ENCODE measurements at regions not wholly inside any gene's neighbourhood (a gene's known extent, or its start where the extent isn't known, plus 50 kb on each side); places are given as distances from the start of the nearest gene placed in this dataset.

GRCh38 chr5:159438092-159438491 lies 107.8 kb upstream of the IL12B start:
- no peak for TF ChIP-seq GATA2 (IDR thresholded peaks at IDR 0.05; ENCODE audit: low read depth, low read length)
- TF ChIP-seq GATA3 (IDR thresholded peaks at IDR 0.05; ENCODE audit: low read depth, low read length): no peak

GRCh38 chr5:159439002-159439401 lies 108.7 kb upstream of the IL12B start:
- TF ChIP-seq GATA3 (IDR thresholded peaks at IDR 0.05; ENCODE audit: low read depth, low read length): no peak
- no peak for TF ChIP-seq GATA2 (IDR thresholded peaks at IDR 0.05; ENCODE audit: low read depth, low read length)

- TF ChIP-seq GATA2 (IDR thresholded peaks at IDR 0.05; ENCODE audit: low read depth, low read length) (no peak), GATA3 (IDR thresholded peaks at IDR 0.05; ENCODE audit: low read depth, low read length) (no peak)
These were observed 109.9 kb upstream of the IL12B start for GRCh38 chr5:159440235-159440634.

- TF ChIP-seq GATA2 (IDR thresholded peaks at IDR 0.05; ENCODE audit: low read depth, low read length) (no peak), GATA3 (IDR thresholded peaks at IDR 0.05; ENCODE audit: low read depth, low read length) (no peak)
These were observed 110.7 kb upstream of the IL12B start for GRCh38 chr5:159440968-159441367.

GRCh38 chr5:159441441-159441840 lies 111.2 kb upstream of the IL12B start:
- no peak for TF ChIP-seq GATA2 (IDR thresholded peaks at IDR 0.05; ENCODE audit: low read depth, low read length)
- no peak for TF ChIP-seq GATA3 (IDR thresholded peaks at IDR 0.05; ENCODE audit: low read depth, low read length)

GRCh38 chr5:159442206-159442850 lies 112.0 kb upstream of the IL12B start:
- TF ChIP-seq GATA3 (IDR thresholded peaks at IDR 0.05; ENCODE audit: low read depth, low read length): no peak
- TF ChIP-seq GATA2 (IDR thresholded peaks at IDR 0.05; ENCODE audit: low read depth, low read length): no peak

GRCh38 chr5:159444441-159445082 lies 114.3 kb upstream of the IL12B start:
- TF ChIP-seq GATA2 (IDR thresholded peaks at IDR 0.05; ENCODE audit: low read depth, low read length) (no peak), GATA3 (IDR thresholded peaks at IDR 0.05; ENCODE audit: low read depth, low read length) (no peak)

- TF ChIP-seq GATA2 (IDR thresholded peaks at IDR 0.05; ENCODE audit: low read depth, low read length): no peak
- TF ChIP-seq GATA3 (IDR thresholded peaks at IDR 0.05; ENCODE audit: low read depth, low read length): no peak
These were observed 116.8 kb upstream of the IL12B start for GRCh38 chr5:159447116-159447515.

GRCh38 chr5:159448841-159449407 lies 118.6 kb upstream of the IL12B start:
- TF ChIP-seq GATA3 (IDR thresholded peaks at IDR 0.05; ENCODE audit: low read depth, low read length) (no peak), GATA2 (IDR thresholded peaks at IDR 0.05; ENCODE audit: low read depth, low read length) (no peak)

GRCh38 chr5:159449925-159450324 lies 119.6 kb upstream of the IL12B start:
- TF ChIP-seq GATA3 (IDR thresholded peaks at IDR 0.05; ENCODE audit: low read depth, low read length): no peak
- TF ChIP-seq GATA2 (IDR thresholded peaks at IDR 0.05; ENCODE audit: low read depth, low read length): no peak

- TF ChIP-seq GATA3 (IDR thresholded peaks at IDR 0.05; ENCODE audit: low read depth, low read length) (no peak), GATA2 (IDR thresholded peaks at IDR 0.05; ENCODE audit: low read depth, low read length) (no peak)
These were observed 120.1 kb upstream of the IL12B start for GRCh38 chr5:159450417-159450816.

- TF ChIP-seq GATA2 (IDR thresholded peaks at IDR 0.05; ENCODE audit: low read depth, low read length): no peak
- TF ChIP-seq GATA3 (IDR thresholded peaks at IDR 0.05; ENCODE audit: low read depth, low read length): no peak
These were observed 121.1 kb upstream of the IL12B start for GRCh38 chr5:159451197-159452052.

GRCh38 chr5:159452480-159453167 lies 122.3 kb upstream of the IL12B start:
- TF ChIP-seq GATA2 (IDR thresholded peaks at IDR 0.05; ENCODE audit: low read depth, low read length) (no peak), GATA3 (IDR thresholded peaks at IDR 0.05; ENCODE audit: low read depth, low read length) (no peak)

- TF ChIP-seq GATA3 (IDR thresholded peaks at IDR 0.05; ENCODE audit: low read depth, low read length) (no peak), GATA2 (IDR thresholded peaks at IDR 0.05; ENCODE audit: low read depth, low read length) (no peak)
These were observed 122.9 kb upstream of the IL12B start for GRCh38 chr5:159453209-159453608.

All from SH-SY5Y (cell line).